GM19240 (cell line): ENCODE measurements at regions not wholly inside any gene's neighbourhood (a gene's known extent, or its start where the extent isn't known, plus 50 kb on each side); places are given as distances from the start of the nearest gene placed in this dataset.

Experiments used
- DNase-seq: peaks from one replicate; pipeline ENCODE4 v3.0.0; 2011; ENCODE audit warnings: low spot score; ENCODE audit not compliant: insufficient read length

DNA sequence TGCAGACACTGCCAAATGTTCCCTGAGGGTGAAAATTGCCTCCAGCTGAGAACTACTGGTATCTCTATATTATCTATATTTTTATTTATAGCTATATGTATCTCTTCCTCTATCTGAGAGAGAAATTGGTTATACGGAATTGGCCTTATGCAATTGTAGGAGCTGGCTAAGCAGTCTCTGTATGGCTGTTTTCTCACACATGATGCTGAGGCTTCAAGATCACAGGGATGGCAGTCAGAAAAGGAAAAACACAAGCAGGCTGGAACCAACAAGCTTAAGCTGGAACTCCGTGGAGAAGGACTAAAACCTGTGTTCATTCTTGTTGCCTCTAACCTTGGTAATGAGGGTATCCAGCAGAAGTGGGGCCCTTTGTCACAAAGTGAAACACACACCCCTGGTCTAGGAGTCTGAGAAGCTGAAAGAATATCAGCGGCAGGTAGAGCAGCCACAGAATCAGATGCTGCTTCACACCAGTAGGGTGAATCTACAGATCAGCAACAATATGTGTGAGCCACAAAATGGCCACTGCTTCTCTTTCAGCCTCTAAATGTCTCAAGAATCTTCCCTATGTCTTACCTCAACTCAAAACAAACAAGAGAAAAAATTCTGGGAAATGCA lies 166.5 kb upstream of the PPP1R2C start:
- DNase-seq, result no peak

DNA sequence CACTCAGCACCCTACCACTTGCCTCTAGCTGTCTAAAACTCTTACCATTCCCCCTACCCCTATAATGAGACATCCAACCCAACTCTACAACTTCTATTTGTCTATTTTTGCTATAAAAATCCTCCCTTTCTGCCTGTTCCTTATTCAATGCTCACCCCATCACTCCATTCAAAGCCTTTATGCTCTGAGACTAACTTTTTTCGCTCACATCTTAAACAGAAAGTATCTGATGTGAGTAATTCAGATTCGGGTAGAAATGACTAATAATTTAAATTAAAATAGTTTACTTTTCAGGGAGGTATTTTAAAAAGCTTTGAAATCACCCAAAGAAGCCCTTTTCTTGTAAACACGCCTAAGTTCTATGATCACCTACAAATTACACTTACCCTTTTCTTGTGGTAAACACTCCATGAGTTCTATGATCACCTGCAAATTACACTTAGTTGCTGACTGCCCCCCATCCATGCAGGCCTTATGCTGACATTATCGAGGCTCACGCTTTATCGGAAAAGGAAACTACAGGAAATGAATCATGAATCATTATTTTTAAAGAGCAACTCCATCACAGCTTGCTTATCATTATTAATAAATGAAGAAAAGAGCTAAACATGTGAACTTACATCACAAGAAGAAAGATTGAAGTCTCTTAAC lies 168.7 kb upstream of the PPP1R2C start:
- DNase-seq, result no peak

DNA sequence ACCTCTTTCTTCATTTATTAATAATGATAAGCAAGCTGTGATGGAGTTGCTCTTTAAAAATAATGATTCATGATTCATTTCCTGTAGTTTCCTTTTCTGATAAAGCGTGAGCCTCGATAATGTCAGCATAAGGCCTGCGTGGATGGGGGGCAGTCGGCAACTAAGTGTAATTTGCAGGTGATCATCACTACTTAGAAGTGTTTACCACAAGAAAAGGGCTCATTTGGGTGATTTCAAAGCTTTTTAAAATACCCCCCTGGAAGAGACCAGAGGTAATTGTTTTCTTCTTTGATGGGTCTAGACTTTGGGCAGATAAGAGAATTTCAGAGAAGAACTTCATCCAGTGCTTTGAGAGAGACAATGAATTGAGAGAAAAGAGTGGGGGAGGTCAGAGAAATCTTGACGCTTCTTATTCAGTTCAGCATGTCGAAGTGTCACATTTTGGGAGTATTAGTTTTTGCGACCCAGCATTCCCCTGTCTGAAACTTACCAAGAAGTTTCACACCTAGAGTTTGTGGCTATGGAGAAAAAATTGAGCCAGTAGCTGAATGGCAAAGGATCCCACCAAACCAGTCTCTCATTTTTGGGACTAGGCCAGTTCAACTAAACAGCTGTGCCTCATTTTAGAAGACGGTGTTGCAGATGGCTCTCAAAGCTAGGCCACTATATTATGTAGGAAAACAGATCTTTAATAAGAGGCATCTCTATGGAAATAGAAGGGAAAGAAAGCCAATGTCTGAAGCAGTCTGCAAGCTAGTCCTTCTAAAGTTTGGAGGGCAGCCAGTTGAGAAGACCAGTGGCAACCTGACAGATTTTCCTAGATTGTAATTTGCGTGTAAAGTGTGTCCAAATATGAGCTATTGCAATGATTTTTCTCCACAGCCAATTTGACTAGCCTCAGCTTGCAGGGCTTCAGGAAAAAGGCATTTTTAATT lies 171.0 kb upstream of the PPP1R2C start:
- no peak for DNase-seq

DNA sequence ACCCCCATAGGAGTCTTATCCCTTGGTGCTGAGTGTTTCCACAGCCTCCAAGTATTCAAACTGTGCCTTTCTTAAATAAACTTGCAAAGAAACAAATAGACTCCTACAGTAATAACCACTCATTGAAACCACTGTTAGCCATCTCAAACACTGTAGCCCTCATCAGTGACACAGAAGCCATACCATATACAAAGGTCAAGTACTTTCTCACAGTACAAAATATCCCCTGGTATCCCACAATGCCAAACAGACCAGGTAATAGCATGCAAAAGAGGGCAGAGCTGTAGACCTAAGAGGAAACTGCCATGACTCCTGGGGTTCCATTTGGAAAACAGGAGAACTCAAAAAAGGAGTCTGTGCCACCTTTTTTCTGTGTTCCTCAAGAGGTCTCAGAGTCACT lies 173.8 kb upstream of the PPP1R2C start:
- no peak for DNase-seq

DNA sequence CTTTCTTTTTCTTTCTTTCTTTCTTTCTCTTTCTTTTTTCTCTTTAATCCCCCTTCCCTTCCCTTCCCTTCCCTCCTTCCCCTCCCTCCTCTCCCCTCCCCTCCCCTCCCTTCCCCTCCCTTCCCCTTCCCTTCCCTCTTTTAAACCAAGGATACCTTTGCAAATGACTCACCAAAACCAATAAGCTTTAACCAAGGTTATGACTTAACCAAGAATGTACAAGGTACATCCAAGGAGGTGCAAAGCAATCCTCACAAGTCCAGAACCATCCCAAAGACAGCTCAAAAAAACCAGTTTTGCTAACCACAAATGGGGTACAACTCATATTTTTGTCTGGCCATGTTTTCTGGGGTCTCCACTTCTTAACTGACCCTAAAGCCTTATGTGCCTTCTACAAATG lies 174.7 kb upstream of the PPP1R2C start:
- no peak for DNase-seq

DNA sequence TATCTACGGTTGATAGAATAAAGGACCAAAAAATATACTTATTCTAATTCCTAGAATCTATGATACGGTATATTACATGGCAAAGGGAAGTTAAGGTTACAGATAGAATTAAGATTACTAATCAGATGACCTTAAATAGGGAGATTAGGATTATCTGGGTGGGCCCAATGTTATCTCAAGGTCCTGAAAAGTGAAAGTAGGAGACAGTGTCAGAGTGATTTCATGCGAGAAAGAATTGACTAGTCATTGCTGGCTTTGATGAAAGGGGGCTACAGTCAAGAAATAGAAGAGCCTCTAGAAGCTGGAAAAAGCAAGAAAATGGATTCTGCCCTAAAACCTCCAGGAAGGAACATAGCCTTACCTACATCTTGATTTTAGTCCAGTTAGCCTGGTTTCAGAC lies 176.9 kb upstream of the PPP1R2C start:
- DNase-seq, result no peak

DNA sequence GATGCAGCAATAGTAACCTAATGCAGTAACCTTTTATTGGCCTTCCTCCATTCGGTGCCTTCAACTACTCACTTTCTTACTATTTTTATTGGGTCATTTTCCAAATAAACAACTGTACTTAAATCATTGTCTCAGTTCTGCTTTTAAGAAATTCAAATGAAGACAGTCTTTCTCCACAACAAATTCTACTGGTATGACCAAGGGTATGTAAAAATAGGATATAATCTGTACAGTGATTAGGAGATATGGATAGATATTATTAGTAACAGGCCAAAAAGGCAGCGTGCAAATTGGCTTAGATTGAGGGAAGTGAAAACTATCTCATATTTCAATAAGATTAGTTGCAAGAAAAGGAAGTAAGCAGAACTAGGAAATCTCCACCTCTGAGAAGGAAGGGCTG lies 177.4 kb upstream of the PPP1R2C start:
- no peak for DNase-seq

DNA sequence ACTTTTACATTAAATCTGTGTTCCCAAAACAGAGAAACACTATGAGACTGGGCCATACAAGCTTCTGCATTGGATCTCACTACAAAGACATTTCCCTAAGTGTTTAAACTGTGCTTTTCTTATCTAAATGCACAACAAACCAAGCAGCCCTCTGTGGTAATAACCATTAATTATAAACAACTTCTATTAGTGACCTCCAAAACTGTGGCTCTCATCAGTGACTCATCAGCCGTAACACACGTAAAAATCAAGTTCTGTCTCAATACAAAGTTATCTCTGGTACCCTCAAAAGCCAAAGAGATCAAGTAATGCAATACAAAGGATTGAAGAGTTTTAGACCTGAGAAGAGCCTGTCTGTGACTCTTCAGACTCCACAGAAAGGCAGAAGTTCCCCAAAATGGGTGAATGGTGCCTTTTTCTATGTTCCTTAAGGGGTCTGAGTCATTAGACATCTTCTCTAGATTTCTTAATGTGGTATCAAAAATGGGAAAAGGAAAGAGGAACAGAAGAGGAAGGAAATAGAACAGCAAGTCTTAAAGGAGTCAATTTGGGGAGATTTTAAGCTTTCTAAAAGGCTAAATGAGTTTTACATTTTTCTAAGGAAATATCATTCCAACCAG lies 189.8 kb upstream of the PPP1R2C start:
- DNase-seq, result no peak

DNA sequence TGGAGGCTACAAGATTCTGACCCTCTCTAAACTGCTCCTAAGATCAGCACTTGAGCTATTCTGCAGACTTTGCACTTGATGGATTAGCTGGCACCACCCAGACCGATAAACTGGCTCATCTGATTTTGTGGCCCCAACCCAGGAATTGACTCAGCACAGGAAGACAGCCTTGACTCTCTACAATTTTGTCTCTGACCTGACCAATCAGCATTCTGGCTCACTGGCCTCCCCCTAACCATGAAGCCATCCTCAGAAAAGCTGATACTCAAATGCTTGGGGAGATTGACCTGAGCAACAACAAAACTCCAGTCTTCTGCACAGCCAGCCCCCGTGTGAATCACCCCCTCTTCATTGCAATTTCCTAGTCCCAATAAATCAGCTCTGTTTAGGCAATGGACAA lies 195.4 kb upstream of the PPP1R2C start:
- no peak for DNase-seq

DNA sequence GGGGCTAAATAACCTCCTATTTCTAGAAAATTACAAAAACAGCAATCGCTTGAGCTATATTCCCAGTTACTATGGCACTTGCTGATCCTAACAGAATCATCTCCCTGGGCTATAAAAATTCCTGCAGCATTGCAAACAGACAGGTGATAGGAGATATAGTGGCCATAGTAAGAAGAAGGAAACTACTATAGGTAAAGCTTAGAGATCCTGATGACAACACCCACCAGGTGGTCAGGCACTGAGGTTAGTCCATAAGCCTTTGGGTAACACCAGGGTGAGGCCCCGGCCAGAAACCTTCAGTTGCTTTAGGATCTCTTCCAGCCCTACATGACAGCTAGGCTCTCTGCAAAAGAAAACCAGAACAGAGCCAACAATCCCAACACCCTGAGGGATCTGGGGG lies 197.9 kb upstream of the PPP1R2C start:
- no peak for DNase-seq

DNA sequence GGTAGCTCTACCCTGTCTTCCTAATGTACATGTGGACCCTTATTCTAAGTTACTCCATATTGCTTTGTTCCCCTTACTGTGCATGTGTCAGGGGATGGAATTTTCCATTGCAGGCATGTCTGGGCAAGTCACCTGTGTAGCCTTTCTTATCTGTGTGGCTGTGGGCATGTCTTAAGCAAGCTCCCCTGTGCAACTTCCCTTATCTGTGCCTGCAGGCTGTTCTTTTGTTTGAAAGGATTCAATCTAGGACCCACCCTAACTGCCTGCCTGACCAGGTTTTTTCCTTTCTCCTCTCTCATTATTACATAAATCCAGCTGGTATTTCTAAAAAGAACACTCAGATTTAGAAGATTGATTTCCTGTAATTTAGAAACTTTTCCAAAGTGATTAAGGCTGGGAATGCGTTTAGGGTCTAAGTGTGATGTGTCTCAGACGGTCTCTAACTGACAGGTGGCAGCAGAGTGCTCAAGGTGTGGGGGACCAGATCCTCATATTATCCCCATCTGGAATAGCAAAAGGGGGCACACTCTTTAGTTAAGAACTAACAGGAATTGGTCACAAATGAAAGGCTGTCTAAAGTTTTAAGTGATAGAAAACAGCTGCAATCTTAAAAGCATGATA lies 198.9 kb upstream of the PPP1R2C start:
- no peak for DNase-seq

DNA sequence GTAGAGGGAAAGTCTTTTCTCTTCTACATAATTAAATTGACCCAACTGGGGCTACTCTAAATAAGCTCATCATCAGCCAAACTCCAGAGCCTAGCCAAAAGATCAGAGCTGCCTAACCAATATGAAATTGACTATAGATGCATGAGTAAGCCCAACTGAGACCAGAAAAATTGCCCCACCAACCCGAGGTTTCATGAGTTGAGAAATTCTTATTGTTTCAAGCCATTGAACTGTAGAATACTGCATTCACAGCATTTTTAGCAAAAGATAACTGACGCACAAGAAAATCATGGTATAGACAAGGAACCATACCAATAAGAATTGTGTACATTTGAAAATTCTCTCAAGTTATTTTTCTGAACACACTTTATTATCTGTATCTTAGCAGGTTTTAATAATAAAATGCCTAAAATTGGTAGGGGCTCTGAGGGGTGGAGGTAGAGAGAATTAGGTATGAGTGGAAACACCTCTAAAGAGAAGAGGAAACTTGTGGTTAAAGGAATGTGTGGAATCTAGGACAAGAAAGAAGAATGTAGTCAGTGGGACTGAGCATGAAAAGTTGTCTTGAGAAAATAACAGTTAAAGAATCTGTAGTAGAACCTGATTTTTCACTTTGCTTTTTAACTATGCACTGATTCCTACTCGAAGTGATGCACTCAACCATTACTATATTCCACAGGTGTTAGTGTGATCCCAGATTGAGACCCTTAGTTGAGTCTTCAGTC lies 200.9 kb upstream of the PPP1R2C start:
- no peak for DNase-seq

DNA sequence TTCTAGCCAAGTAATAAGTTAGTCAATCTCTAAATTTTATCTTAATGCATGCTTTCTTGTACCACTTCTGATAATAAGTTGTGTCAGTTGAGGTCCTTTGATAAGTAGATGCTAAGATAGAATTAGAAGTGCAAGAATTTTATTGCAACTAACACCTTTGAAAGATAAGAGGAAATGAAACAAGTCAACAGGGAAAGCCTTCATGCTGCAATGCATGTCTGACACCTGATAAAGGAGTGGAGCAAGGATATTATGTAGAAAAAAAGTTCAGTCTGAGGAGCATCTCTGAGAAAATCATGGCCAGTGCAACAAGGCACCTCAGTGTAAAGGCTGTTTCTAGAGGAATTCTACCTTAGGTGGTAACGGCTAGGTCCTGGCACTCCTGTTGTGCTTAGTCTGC lies 210.7 kb upstream of the PPP1R2C start:
- DNase-seq, result no peak

DNA sequence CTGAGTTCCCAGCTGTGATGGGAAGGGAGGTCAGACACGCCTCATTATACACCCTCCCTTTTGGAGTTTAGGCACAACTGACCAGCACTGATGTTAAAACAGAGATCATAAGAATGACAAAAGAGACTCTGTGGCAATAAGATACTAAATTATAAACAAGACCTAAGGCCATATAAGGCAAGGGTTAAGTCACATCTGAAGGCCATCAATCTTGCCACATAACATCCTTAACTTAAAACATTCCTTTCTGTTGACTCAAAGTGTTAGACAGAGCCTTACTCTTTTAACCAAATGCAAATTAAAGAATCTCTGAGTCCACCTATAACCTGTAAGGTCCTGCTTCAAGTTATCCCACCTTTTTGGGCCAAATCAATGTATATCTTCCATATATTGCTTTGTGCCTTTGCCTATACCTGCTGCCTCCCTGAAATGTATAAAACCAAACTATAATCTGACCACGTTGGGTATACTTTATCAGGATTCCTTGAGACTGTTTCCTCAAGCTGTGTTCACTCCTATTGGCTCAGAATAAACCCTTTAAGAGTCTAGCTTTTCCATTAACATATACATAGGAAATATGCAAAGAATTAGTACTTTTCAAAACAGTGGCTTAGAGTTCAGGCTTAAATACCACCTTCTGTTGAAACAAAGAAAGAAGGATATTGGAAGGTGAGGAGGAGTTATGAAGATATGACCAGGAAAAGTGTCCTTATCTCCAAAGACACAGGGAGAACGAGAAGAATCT lies 214.4 kb upstream of the PPP1R2C start:
- no peak for DNase-seq

DNA sequence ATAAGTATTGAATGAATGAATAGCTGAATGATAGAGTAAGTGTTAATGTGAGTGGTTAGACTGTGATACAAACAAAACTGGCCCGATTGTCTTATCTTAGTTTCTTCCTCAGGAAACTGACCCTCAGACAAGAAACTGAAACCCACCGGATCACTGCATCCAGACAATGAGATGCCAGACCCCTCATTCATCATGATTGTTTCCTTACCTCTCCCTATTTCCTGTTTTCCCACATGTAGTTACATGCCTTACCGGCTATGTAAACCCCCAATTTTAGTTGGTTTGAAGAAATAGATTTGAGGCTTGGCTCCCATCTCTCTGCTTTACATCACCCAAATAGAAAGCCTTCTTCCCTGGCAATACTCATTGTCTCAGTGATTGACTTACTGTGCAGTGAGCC lies 218.9 kb upstream of the PPP1R2C start:
- no peak for DNase-seq

DNA sequence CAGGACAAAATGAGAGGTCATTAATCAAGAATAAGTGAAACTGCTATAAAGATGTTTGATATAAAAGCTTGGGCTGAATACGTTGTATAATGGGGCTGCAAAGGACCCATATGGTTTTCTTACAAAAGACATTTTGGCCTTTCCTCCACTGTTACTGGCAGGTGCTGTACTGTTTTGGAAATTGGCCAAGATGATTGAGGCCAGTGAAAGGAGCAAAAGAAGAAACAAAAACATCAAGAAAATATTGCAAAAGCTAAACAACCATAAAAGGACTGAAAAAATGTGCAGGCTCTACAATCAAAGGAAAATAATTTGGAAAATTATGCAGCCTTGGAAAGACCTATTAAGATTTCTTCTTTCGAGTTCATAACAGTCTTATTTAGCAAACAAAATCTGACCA lies 222.2 kb upstream of the PPP1R2C start:
- no peak for DNase-seq

DNA sequence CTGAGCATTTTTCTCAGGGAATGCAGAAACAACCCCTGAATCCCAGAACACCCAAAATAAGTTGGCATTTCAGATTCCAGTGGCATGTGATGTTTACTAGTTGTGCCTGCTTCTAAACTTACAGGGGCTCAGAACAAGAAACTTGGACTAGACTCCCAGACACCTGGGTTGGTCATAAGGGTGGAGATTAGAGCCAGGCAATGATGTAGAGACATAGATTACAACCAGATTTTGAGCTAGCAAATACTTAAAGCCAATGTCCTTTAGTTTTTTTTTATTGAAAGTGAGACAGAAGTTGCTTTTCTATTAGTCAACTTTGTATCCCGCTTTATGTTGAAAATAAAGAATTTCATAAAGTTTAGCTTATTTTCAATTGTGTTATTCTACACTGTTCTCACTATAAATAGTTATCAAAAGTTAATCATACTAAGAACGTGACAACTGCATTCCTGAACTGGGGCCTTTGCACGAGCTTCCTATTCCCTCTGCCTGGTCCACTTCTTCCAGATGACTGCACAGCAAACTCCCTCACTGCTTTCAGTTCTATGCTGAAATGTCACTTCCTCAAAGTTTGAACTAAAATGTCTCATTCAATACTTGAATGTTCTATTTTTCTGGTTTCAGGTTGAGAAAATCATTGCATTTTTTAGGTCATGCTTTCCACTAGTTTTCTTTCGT lies 224.7 kb upstream of the PPP1R2C start:
- no peak for DNase-seq

DNA sequence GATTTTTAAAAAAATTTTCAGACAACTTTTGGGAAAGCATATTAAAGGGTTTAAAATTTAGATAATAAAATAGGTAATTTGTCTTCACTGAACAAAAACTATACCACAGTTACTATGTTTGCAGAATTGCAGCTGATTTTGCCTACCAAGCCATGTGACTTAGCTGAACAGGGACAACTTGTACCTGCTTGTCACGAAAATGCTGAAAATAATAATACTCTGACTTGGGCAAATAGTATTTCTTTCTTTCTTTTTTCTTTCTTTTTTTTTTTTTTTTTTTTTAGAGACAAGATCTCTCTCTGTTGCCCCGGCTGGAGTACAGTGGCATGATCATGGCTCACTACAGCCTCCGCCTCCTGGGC lies 225.2 kb upstream of the PPP1R2C start:
- no peak for DNase-seq

DNA sequence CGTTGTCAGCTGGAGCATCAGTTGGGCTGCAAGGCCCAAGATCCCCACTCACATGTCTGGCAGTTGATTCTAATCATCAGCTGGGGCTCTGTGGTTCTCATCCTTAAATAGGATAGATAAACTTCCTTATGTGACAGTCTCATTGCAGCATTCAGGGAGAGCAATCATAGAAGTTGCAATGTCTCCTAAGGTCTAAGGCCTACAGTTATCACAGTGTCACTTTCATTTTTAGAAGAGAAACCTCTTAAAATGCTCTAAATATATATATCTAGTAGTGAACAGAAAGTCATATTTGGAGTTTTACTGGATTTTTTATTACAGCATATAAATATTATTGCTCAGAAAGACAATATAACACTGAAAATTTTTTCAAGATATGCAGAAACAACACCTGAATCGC lies 226.0 kb upstream of the PPP1R2C start:
- DNase-seq, result no peak

DNA sequence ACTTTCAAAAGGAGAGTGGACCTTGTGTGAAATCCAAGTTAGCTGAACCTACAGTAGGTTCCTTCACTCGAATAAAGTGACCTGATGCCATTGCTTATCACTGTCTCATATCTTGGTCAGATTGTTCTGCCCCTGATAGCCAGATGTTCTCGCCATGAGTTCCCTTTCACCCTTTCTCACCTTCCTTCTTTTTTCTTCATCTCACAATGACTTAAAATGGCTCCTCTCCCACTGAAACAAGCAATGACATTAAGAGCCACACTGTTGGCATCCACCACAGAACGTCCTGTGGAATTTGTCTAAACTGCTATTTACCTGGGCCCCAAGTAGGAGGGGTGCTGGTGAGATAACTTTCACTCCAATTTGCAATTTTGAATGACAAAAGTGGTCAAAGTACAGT lies 227.6 kb upstream of the PPP1R2C start:
- no peak for DNase-seq
